SK-N-SH (cell line): ENCODE measurements at regions not wholly inside any gene's neighbourhood (a gene's known extent, or its start where the extent isn't known, plus 50 kb on each side); places are given as distances from the start of the nearest gene placed in this dataset.

Experiments used
- CTCF ChIP-seq: fragments of 200-600 bp; sonication (generic); IDR thresholded peaks from 2 replicates; pipeline ENCODE4 v1.6.1; 2017; ENCODE audit warnings: antibody characterized with exemption, mild to moderate bottlenecking, moderate library complexity
- EP300 ChIP-seq, 2 experiments: IDR thresholded peaks; 2 replicates each; pipeline versions ENCODE4 v1.4.0 to v1.6.1; 2012; ENCODE audit warnings: borderline replicate concordance in 1 of 2, low read depth in 1 of 2, low read length in 1 of 2
- FOXJ3 ChIP-seq: sonication (generic); formaldehyde crosslinking; IDR thresholded peaks from 2 replicates; pipeline ENCODE4 v1.5.1; 2020; ENCODE audit warnings: mild to moderate bottlenecking, missing genetic modification reagents
- GABPA ChIP-seq: IDR thresholded peaks from 2 replicates; pipeline ENCODE4 v1.4.0; 2012; ENCODE audit warnings: low read depth, mild to moderate bottlenecking
- POLR2AphosphoS5 ChIP-seq: IDR thresholded peaks from 2 replicates; pipeline ENCODE4 v1.6.1; 2012; ENCODE audit warnings: low read depth, low read length
- RFX5 ChIP-seq: IDR thresholded peaks from 2 replicates; pipeline ENCODE4 v1.6.1; 2012; ENCODE audit warnings: mild to moderate bottlenecking, improper control_type of control experiment, low read length
- SIN3A ChIP-seq: IDR thresholded peaks from 2 replicates; pipeline ENCODE4 v1.6.1; 2012; ENCODE audit warnings: low read depth, mild to moderate bottlenecking, low read length, moderate library complexity, borderline replicate concordance
- SMC3 ChIP-seq: IDR thresholded peaks from 2 replicates; pipeline ENCODE4 v1.6.1; 2012; ENCODE audit warnings: low read depth, low read length, improper control_type of control experiment
- TAF1 ChIP-seq: IDR thresholded peaks from 2 replicates; pipeline ENCODE4 v1.6.1; 2012; ENCODE audit warnings: low read depth, mild to moderate bottlenecking, low read length, moderate library complexity, borderline replicate concordance
- USF1 ChIP-seq: IDR thresholded peaks from 2 replicates; pipeline ENCODE4 v1.4.0; 2012; ENCODE audit warnings: low read depth, borderline replicate concordance
- USF2 ChIP-seq: fragments of 150-350 bp; IDR thresholded peaks from 2 replicates; pipeline ENCODE4 v1.6.1; 2017; ENCODE audit warnings: antibody characterized with exemption, low read length, low read depth, borderline replicate concordance
- YY1 ChIP-seq: IDR thresholded peaks from 2 replicates; pipeline ENCODE4 v1.4.0; 2012; ENCODE audit warnings: low read depth, mild to moderate bottlenecking
- TF ChIP-seq, protein P1 (sequence below): IDR thresholded peaks from 2 replicates; pipeline ENCODE4 v1.6.1; 2012; ENCODE audit warnings: mild to moderate bottlenecking, low read depth, low read length, moderate library complexity

DNA sequence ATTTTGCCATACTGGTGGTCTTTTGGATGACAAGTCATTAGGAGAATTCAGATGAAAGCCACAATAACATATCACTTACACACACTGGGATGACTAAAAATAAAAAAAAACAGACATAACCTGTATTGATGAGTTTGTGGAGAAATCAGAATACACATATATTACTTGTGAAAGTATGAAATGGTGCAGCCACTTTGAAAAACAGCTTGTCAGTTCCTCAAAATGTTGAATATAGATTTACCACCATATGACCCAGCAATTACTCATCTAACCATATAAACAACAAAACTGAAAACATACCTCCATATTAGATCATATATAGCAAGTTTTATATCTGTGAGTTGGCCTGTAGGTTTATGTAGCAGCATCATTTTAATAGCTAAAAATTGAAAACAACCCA, 608.7 kb downstream of the TLL1 start:
- TF ChIP-seq, protein P1, sequence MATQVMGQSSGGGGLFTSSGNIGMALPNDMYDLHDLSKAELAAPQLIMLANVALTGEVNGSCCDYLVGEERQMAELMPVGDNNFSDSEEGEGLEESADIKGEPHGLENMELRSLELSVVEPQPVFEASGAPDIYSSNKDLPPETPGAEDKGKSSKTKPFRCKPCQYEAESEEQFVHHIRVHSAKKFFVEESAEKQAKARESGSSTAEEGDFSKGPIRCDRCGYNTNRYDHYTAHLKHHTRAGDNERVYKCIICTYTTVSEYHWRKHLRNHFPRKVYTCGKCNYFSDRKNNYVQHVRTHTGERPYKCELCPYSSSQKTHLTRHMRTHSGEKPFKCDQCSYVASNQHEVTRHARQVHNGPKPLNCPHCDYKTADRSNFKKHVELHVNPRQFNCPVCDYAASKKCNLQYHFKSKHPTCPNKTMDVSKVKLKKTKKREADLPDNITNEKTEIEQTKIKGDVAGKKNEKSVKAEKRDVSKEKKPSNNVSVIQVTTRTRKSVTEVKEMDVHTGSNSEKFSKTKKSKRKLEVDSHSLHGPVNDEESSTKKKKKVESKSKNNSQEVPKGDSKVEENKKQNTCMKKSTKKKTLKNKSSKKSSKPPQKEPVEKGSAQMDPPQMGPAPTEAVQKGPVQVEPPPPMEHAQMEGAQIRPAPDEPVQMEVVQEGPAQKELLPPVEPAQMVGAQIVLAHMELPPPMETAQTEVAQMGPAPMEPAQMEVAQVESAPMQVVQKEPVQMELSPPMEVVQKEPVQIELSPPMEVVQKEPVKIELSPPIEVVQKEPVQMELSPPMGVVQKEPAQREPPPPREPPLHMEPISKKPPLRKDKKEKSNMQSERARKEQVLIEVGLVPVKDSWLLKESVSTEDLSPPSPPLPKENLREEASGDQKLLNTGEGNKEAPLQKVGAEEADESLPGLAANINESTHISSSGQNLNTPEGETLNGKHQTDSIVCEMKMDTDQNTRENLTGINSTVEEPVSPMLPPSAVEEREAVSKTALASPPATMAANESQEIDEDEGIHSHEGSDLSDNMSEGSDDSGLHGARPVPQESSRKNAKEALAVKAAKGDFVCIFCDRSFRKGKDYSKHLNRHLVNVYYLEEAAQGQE: no peak
- TF ChIP-seq SIN3A: no peak
- TF ChIP-seq EP300 (IDR thresholded peaks at IDR 0.05; ENCODE audit: borderline replicate concordance in 1 of 2, low read depth in 1 of 2, low read length in 1 of 2): no peak
- no peak for TF ChIP-seq POLR2AphosphoS5
- TF ChIP-seq GABPA: no peak
- TF ChIP-seq RFX5: no peak
- no peak for TF ChIP-seq USF2
- no peak for TF ChIP-seq CTCF
- TF ChIP-seq SMC3: no peak
- TF ChIP-seq YY1: no peak
- TF ChIP-seq FOXJ3 (CRISPR knock-in tag): no peak
- TF ChIP-seq TAF1: no peak
- no peak for TF ChIP-seq USF1
